ENCODE measurements at regions not wholly inside any gene's neighbourhood (a gene's known extent, or its start where the extent isn't known, plus 50 kb on each side); places are given as distances from the start of the nearest gene placed in this dataset.
A peak's percentile ranks its signal among the peaks of the same experiment; 100 is the strongest.

- H3K9me3 Mint-ChIP-seq: no peaks in the 10 kb centered on the region
- H3K4me1 Mint-ChIP-seq: peaks cover 10% of the 10 kb centered on the region
- no peak overlapping the region for H3K27ac Mint-ChIP-seq
- no peak for DNase-seq (ENCODE audit: low spot score in 2 of 2, unreplicated experiment in 2 of 2)
- TF ChIP-seq, protein P1, sequence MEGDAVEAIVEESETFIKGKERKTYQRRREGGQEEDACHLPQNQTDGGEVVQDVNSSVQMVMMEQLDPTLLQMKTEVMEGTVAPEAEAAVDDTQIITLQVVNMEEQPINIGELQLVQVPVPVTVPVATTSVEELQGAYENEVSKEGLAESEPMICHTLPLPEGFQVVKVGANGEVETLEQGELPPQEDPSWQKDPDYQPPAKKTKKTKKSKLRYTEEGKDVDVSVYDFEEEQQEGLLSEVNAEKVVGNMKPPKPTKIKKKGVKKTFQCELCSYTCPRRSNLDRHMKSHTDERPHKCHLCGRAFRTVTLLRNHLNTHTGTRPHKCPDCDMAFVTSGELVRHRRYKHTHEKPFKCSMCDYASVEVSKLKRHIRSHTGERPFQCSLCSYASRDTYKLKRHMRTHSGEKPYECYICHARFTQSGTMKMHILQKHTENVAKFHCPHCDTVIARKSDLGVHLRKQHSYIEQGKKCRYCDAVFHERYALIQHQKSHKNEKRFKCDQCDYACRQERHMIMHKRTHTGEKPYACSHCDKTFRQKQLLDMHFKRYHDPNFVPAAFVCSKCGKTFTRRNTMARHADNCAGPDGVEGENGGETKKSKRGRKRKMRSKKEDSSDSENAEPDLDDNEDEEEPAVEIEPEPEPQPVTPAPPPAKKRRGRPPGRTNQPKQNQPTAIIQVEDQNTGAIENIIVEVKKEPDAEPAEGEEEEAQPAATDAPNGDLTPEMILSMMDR (IDR thresholded peaks at IDR 0.05; ENCODE audit: unreplicated experiment): no peak
- H3K36me3 Mint-ChIP-seq: no peaks in the 10 kb centered on the region
- peaks cover 17% of the 10 kb centered on the region for H3K27me3 Mint-ChIP-seq (ENCODE audit: low read depth)
- no peak overlapping the region for H3K4me3 Mint-ChIP-seq
Measured at GRCh38 chr15:70453238-70453637, 310.1 kb downstream of the UACA start.

DNA sequence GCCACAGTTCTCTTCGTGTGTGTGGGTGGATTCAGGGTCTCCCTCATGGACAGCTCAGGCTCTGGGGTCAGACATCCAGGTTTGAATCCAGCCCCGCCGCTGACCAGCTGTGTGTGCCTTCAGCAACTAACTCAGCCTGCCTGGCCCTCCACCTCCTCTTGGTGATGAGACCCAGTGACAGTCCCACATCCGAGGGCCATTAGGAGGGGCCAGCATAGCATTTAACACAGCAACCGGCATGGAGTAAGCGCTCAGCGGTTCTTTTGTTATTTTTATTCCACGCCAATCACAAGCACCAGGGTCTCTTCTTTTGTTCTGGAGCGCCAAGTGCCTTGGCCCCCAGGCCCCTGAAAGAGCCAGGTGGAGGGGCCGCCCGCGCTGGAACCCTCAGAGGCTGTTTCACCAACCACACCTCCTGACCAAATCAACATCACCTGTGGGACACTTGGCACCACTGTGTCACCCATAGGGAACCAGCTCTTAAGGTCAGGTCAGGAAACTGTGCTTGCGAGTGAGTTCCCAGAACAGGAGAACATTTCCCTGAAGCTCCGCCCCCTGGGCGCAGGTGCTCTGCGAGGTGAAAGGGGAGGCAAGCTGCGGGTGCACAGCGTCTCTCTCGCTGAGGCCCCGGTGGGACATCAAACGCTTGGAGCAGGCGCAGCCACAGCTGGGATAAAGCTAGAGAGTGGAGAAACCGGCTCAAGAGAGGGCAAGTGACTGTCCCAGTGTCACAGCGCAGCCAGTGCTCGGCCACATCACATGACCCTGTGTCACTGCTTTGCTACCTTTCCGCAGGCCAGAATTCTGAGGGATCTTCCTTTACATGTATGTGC is 311.3 kb downstream of the UACA start:
- DNase-seq (ENCODE audit: low spot score in 2 of 2, unreplicated experiment in 2 of 2): no peak
- peaks cover 22% of the 10 kb centered on the region for H3K4me1 Mint-ChIP-seq
- TF ChIP-seq, protein P1 (IDR thresholded peaks at IDR 0.05; ENCODE audit: unreplicated experiment): no peak
- H3K9me3 Mint-ChIP-seq: no peaks in the 10 kb centered on the region
- peaks cover 18% of the 10 kb centered on the region for H3K27me3 Mint-ChIP-seq (ENCODE audit: low read depth)
- no peaks in the 10 kb centered on the region for H3K36me3 Mint-ChIP-seq
- H3K27ac Mint-ChIP-seq: no peak overlapping the region
- H3K4me3 Mint-ChIP-seq: no peak overlapping the region

GRCh38 chr15:70450142-70450443 is 313.3 kb downstream of the UACA start:
- no peak overlapping the region for H3K27ac Mint-ChIP-seq
- H3K4me1 Mint-ChIP-seq: peaks cover 27% of the 10 kb centered on the region
- peaks cover 20% of the 10 kb centered on the region for H3K27me3 Mint-ChIP-seq (ENCODE audit: low read depth)
- TF ChIP-seq, protein P1 (IDR thresholded peaks at IDR 0.05; ENCODE audit: unreplicated experiment): no peak
- no peaks in the 10 kb centered on the region for H3K9me3 Mint-ChIP-seq
- DNase-seq (ENCODE audit: low spot score in 2 of 2, unreplicated experiment in 2 of 2): no peak
- H3K4me3 Mint-ChIP-seq: no peak overlapping the region
- H3K36me3 Mint-ChIP-seq: no peaks in the 10 kb centered on the region

DNA sequence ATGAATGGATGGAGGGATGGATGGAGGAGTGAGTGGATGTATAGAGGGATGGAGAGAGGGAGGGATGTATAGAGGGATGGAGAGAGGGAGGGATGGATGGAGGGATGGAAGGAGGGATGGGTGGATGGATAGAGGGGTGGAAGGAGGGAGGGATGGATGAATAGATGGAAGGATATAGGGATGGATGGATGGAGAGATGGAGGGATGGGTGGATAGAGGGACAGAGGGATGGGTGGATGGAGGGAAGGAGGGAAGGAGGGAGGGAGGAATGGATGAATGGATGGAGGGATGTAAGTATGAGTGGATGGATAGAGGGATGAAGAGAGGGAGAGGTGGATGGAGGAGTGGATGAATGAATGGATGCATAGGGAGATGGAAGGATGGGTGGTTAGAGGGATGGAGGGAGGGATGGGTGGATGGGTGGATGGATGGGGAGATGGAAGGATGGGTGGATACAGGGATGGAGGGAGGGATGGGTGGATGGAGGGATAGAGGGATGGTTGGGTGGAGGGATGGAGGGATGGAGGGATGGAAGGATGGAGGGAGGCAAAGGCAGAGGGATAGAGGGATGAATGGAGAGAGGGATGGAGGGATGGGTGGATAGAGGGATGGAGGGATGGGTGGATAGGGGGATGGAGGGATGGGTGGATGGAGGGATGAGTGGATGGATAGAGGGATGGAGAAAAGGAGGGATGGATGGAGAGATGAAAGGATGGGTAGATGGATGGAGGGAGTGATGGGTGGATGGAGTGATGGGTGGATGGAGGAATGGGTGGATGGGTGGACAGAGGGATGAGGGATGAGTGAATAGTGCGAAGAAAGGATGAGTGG is 313.8 kb downstream of the UACA start:
- Mint-ChIP-seq H3K9me3 (no peaks in the 10 kb centered on the region), H3K36me3 (no peaks in the 10 kb centered on the region), H3K27me3 (ENCODE audit: low read depth) (peaks cover 21% of the 10 kb centered on the region), H3K4me3 (no peak overlapping the region), H3K4me1 (peaks cover 27% of the 10 kb centered on the region), H3K27ac (no peak overlapping the region)
- DNase-seq (ENCODE audit: low spot score in 2 of 2, unreplicated experiment in 2 of 2): no peak
- TF ChIP-seq, protein P1 (IDR thresholded peaks at IDR 0.05; ENCODE audit: unreplicated experiment): no peak

DNA sequence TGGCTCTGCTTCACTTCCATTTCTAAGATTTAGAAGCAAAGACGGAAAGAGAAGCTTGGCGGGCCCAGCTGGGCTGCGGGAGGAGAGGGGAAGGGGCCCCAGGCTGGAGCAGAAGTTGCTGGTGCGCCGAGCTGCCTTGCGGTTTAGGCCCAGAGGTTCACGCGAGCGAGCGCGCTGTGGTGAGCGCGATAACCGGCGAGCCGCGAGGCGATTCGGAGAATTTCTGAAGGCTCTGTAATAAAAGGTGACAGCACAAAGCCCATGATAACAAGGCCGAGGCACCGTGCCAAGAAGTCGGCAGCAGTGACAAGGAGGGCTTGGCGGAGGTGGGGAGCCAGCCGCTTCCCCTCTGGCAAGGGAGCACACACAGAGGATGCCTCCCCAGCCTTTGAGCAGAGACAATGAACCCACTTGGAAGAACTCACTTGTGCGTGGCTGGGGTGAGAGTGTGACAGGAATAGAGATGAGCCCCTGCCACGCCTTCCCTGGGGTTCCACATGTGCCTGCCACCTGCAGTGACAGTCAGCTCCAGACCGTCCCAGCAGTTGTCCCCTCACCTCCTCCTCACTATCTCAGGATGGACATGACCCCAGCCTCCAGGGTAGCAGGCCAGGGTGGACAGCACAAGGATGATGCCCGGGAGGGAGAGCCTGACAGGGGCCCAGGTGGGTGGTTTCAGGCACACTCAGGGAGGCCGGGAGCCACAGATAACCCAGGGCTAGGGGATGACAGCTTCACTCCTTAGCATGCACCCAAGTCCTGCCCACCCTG is 315.2 kb downstream of the UACA start:
- DNase-seq (ENCODE audit: low spot score in 2 of 2, unreplicated experiment in 2 of 2): peak; percentile 49 to 67

More for the DNA sequence above, 315.2 kb downstream of the UACA start:
- TF ChIP-seq, protein P1 (IDR thresholded peaks at IDR 0.05; ENCODE audit: unreplicated experiment): no peak
- Mint-ChIP-seq H3K27me3 (ENCODE audit: low read depth) (peaks cover 29% of the 10 kb centered on the region), H3K36me3 (no peaks in the 10 kb centered on the region), H3K4me3 (no peak overlapping the region), H3K27ac (peak overlapping the region; percentile 71), H3K9me3 (no peaks in the 10 kb centered on the region), H3K4me1 (peaks cover 29% of the 10 kb centered on the region)
